HG03025 (cell line): ENCODE measurements at regions not wholly inside any gene's neighbourhood (a gene's known extent, or its start where the extent isn't known, plus 50 kb on each side); places are given as distances from the start of the nearest gene placed in this dataset.

ENCODE experiments used
- ATAC-seq: cut with Tn5 transposase; IDR thresholded peaks from one replicate; pipeline ENCODE4 v1.9.1; 2021; ENCODE audit warnings: mild to moderate bottlenecking, moderate library complexity; ENCODE audit not compliant: unreplicated experiment, low FRiP score

DNA sequence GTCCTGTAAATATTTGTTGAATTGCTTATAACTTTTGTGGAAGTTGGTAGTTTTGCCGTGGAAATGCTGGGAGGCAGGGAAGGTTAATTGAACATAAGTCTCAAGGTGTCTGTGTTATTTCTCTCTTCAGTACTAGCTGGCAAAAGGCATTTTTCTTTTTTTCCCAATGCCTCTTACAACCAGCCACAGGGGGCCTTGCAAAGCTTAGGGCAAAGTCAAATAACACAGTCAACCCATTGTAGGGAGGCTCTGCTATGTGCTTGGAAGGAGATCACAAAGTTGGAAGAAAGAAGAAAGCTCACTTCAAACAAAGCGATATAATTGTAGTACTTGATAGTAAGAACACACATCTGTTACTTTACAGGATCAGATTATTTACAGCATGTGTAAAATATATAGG, 802.6 kb downstream of the PDHA2 start:
- no peak for ATAC-seq

DNA sequence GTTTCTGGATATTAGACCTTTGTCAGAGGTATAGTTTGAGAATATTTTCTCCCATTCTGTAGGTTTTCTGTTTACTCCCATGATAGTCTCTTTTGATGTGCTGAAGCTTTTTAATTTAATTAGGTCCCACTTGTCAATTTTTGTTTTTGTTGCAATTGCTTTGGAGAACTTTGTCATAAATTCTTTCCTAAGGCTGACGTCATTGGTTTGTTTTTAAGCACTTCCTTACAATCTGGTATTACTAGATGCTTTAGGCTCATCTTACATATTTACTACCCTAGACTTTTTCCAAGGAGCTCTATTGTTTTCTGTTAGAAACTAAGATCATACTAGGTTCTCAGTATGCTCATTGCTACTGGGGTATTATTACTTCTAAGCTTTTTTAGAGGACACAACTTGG, 806.3 kb downstream of the PDHA2 start:
- ATAC-seq: no peak

GRCh38 chr4:96649536-96649935, 809.6 kb downstream of the PDHA2 start:
- ATAC-seq: no peak

DNA sequence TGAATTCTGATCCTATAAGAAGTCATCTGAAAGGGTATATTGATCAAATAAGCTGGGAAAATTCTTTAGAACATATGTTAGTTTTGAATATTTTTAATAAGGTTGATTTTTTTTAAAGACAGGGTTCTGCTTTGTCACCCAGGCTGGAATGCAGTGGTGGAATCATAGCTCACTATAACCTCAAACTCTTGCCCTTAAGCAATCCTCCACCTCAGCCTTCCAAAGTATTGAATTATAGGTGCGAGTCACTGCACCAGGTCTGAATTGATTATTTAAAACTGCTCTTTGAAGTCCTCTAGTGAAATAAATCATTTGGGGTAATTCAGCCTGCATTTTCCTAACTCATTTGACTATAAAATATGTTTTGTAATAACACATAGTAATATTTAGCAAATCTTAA, 812.3 kb downstream of the PDHA2 start:
- ATAC-seq: no peak

DNA sequence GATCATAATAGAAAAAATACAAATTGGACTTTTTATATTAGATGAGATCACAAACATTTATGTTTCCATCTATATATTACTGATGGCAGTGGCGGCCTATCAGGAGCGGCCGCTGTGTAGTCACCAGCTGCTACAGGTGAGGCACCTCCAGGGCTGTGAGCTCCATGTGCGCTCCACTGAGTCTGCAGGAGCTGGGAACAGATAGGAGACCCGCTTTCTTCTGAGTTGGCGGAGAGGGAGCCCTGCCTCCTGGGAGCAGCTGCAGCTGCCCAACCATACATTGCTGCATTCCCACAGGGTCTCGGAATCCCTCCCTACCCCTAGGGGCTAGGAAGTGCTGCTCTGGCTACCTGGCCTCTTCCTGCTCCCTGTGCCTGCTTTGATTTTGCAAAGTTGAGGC, 812.9 kb downstream of the PDHA2 start:
- no peak for ATAC-seq

- no peak for ATAC-seq
Observed at GRCh38 chr4:96654045-96654444, 814.2 kb downstream of the PDHA2 start.

DNA sequence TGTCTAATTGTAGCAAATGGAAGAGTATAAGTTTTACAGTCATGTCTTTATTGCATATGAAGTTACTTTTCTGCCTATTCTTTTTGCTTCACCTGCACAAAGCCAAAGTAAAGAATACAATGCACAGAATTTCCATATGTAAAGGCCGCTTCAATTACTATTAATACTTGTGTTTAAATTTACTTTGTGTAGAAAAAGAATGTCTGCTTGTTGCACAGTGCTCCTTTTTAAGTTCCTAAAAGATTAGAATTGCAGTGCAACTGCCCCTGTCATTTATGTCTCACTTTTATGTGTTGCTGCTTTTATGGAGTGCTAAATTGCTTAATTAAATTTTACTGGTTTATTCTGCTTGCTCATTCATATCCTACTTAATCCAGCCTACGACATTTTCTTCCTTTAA, 830.5 kb downstream of the PDHA2 start:
- ATAC-seq: no peak

DNA sequence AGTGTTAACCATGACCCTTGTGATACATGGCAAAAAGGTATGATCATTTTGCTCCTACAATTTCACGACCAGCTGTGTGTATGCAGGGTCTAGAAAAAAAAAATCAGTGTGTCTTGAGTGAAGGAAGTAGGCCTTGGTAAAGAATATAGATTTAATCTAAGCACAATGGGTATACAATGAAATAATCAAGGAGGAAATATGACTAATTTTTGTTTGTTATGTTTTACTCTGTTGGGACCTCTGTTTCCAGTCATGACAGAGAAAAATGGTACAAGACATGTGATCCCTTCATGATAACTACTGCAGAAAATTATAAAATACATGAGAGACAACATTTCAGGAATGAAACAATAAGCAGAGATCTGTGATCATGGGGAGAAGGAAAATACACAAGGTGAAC, 835.5 kb downstream of the PDHA2 start:
- ATAC-seq: no peak

DNA sequence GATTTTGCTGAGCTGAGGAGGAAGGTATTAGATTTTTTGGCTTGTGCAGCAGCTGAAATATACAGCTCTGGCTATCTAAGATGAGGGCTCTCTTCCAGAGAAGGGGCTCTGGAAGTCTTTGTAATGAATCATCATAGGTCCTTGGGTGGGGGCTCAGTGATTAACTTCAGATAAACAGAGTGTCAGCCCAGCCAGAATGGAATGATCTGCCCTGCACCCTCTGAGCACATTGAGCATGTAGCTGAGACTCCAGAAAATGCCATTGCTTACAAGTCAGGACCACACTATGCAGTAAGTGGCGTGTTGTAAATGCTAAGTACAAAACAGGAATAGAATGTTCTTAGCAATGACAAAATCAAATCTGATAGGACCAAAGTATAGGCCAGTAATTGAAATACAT, 836.0 kb downstream of the PDHA2 start:
- ATAC-seq: no peak

DNA sequence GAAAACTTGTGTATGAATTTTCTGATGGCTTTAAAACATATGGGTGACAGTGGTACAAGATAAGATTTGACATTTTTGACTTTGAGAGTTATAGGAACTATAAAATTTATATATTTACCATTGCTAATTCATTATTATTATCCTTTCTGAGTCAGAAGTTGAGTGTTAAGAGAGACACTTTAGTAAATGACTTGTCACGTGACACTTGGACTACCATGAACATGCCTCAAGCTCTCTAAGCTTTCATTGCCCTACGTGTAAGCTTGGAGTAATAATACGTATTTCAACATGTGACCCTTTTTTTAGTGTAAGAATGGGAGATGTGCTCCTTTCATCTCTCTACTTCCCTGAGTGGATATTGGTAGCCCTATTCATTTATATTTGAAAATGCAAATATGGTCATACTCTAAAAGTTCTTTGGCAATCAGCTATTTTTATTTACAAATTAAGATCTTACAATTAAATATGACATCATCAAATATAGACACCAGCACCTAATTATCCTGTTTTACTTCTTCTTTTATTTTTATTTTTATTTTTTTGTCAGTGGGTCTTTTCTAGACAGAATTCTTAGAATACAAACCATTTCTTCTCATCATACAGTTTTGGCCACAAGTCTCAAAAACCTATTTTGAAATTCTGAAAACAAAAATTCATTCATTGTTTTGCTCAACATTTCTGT, 837.0 kb downstream of the PDHA2 start:
- ATAC-seq: no peak

- no peak for ATAC-seq
Observed at GRCh38 chr4:96677499-96677898, 837.6 kb downstream of the PDHA2 start.

DNA sequence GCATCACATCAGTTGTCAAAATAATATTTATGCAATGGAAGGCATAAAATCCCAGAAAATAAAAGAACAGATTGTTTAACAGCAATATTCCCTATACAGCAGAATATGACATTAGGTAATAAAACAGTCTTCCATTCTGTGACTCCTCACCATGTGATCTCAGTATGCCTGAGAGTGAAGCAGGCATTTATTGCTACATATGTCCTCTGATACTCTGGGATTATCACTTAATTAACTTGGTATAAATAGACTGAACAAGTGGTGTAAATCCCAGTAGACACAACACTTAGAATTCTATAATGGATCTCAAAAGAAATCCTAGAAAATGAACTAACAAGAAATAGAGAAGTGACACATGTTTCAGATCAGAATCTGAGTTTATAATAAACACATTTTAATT, 841.3 kb downstream of the PDHA2 start:
- no peak for ATAC-seq

DNA sequence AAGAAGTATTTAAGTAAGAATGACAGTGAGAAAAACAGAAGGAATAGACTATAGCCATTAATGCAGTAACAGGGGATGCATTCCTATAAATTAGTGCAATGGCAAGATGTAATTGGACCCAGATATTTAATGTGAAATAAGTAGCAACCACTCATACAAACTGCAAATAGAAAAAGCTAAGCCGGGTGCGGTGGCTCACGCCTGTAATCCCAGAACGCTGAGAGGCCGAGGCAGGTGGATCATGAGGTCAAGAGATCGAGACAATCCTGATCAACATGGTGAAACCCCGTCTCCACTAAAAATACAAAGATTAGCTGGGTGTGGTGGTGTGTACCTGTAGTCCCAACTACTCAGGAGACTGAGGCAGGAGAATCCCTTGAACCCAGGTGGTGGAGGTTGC, 845.8 kb downstream of the PDHA2 start:
- no peak for ATAC-seq

DNA sequence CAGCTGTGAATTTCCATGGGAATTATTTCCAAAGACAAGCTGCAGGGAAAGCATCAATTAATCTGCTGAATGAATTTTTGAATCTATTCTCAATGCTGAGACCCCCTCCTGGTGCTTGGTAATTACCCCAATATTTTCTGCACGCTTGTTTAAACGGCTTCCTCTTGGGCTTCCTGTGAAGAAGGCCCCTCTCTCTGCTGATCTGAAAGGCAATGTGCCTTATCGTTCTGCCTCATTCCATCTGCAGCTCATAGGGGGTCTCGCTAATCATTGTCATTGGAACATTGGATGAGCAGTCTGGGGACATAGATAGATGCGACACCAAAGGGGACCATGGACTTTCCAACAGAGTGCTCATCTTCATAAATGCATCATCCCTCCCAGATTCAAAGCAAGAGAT, 851.6 kb downstream of the PDHA2 start:
- ATAC-seq: no peak

DNA sequence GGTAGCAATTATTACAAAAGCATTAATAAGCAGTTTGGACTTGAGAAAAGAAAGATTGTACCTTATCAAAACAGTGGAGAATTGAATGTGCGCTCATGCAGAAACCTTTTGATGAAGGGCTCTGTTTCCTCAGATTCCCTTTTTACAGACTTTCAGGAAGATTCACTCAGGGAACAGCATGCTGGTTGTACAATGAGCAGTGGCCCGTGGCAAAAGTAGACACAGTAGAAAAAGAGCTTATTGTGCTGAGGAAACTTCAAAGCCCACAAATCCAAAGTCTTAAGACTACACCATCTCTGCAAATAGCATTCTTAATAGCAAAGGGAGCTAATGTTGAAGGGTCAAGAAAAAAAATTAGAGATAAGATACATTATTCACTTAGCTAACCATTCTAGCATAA, 858.9 kb downstream of the PDHA2 start:
- ATAC-seq: no peak

- no peak for ATAC-seq
Observed at GRCh38 chr4:96703265-96703664, 863.4 kb downstream of the PDHA2 start.

- no peak for ATAC-seq
Observed at GRCh38 chr4:96708766-96709165, 868.9 kb downstream of the PDHA2 start.

DNA sequence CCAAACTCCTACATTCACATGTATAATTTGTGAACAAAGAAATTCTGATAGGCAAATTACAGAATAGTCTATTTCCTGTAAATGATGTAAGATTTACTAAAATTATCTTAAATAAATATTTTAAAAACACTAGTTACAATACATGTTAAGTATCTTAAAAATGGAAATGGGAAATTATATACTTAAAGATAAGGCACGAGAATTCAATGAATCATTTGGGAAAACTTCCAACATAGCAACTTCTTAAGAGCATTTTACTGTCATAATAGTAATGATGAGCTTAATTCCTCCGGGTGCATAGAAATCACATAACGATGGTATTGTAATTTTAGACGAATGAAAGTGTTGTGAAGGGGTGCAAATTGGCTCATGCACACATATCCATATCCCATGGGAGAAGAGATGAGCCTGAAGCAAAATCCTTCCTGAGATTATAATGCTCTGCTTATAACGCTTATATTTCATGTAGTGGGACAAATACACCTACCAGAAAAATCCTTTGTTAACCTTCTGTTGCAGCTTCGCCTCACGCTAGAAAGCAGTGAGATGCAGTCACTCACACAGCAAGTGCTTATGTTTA, 873.5 kb downstream of the PDHA2 start:
- no peak for ATAC-seq

DNA sequence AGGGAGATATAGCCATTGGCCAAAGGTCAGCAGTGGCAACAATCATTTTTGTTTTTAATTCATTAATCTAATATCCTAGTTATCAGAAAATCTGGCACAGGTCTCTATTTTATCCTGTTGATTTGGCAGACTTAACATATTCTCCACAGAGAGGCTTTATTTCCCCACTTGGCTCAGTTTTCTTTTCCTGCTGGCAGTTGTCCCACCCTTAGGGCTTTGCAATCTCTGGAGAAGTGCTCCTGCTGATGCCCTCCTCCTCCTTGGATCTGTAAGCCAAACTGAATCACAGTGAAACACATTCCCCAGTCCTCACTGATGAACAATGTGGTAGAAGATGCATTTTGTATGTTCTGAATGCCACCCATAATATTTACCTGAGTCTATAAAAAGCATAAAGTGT, 889.7 kb downstream of the PDHA2 start:
- no peak for ATAC-seq

GRCh38 chr4:96730432-96730831, 890.5 kb downstream of the PDHA2 start:
- ATAC-seq: no peak

- no peak for ATAC-seq
Observed at GRCh38 chr4:96736352-96736889, 896.5 kb downstream of the PDHA2 start.

- no peak for ATAC-seq
Observed at GRCh38 chr4:96739101-96739500, 899.2 kb downstream of the PDHA2 start.
